Mesendoderm (in vitro differentiated cells): ENCODE measurements at regions not wholly inside any gene's neighbourhood (a gene's known extent, or its start where the extent isn't known, plus 50 kb on each side); places are given as distances from the start of the nearest gene placed in this dataset.
A peak's percentile ranks its signal among the peaks of the same experiment; 100 is the strongest.

Source experiments
- DNase-seq: peaks from one replicate; pipeline ENCODE4 v3.0.0; 2013
- H2AK5ac ChIP-seq: 2 replicates; pipeline ENCODE4 v1.6.1; 2013; ENCODE audit warnings: low read length, inconsistent platforms
- H2BK120ac ChIP-seq: 2 replicates; pipeline ENCODE4 v1.6.1; 2013; ENCODE audit warnings: low read depth, mild to moderate bottlenecking, low read length, moderate library complexity, mixed read lengths
- H2BK15ac ChIP-seq: replicated peaks from 2 replicates; pipeline ENCODE4 v1.6.1; 2013; ENCODE audit warnings: low read depth, mild to moderate bottlenecking, moderate library complexity
- H2BK5ac ChIP-seq: 2 replicates; pipeline ENCODE4 v1.6.1; 2013; ENCODE audit warnings: low read length, inconsistent platforms
- H3K18ac ChIP-seq: 2 replicates; pipeline ENCODE4 v1.6.1; 2013; ENCODE audit warnings: mild to moderate bottlenecking, low read length, mixed read lengths
- H3K23ac ChIP-seq: one replicate; pipeline ENCODE4 v1.6.1; 2013; ENCODE audit warnings: low read length
- H3K27ac ChIP-seq: 2 replicates; pipeline ENCODE4 v1.5.1; 2013; ENCODE audit warnings: low read depth, mild to moderate bottlenecking, inconsistent platforms, low read length, moderate library complexity
- H3K27me3 ChIP-seq: 2 replicates; pipeline ENCODE4 v1.6.1; 2013; ENCODE audit warnings: low read length, control low read depth, mild to moderate bottlenecking, inconsistent platforms; ENCODE audit not compliant: insufficient read depth, poor library complexity
- H3K36me3 ChIP-seq: 2 replicates; pipeline ENCODE4 v1.6.1; 2013; ENCODE audit warnings: low read length, inconsistent platforms; ENCODE audit not compliant: control insufficient read depth, insufficient read depth
- H3K4ac ChIP-seq: one replicate; pipeline ENCODE4 v1.6.1; 2013; ENCODE audit warnings: low read depth, mild to moderate bottlenecking, low read length, moderate library complexity
- H3K4me1 ChIP-seq: 2 replicates; pipeline ENCODE4 v1.6.1; 2013; ENCODE audit warnings: low read depth, low read length, inconsistent platforms; ENCODE audit not compliant: control insufficient read depth
- H3K4me2 ChIP-seq: 2 replicates; pipeline ENCODE4 v1.6.1; 2013; ENCODE audit warnings: low read length
- H3K4me3 ChIP-seq: 2 replicates; pipeline ENCODE4 v1.5.1; 2013; ENCODE audit warnings: mild to moderate bottlenecking, low read length
- H3K56ac ChIP-seq: one replicate; pipeline ENCODE4 v1.6.1; 2013; ENCODE audit warnings: low read length
- H3K79me1 ChIP-seq: 2 replicates; pipeline ENCODE4 v1.6.1; 2013; ENCODE audit warnings: low read length, inconsistent platforms
- H3K79me2 ChIP-seq: 2 replicates; pipeline ENCODE4 v1.6.1; 2013; ENCODE audit warnings: mild to moderate bottlenecking, low read length; ENCODE audit not compliant: control insufficient read depth, insufficient read depth
- H3K9ac ChIP-seq: 2 replicates; pipeline ENCODE4 v1.6.1; 2013; ENCODE audit warnings: low read length, inconsistent platforms
- H4K5ac ChIP-seq: one replicate; pipeline ENCODE4 v1.6.1; 2013; ENCODE audit warnings: low read length
- H4K8ac ChIP-seq: one replicate; pipeline ENCODE4 v1.6.1; 2013; ENCODE audit warnings: low read depth, mild to moderate bottlenecking, control low read depth, low read length, moderate library complexity
- WGBS: extraction: QIAGEN DNeasy Blood & Tissue Kit; methylation state at CpG from one replicate; pipeline ENCODE4 v1.1.7; 2013; ENCODE audit warnings: low lambda C conversion rate, missing lambda C conversion rate; ENCODE audit not compliant: insufficient coverage; ENCODE audit errors: extremely low coverage; 5-methylcytosine and 5-hydroxymethylcytosine counted together

DNA sequence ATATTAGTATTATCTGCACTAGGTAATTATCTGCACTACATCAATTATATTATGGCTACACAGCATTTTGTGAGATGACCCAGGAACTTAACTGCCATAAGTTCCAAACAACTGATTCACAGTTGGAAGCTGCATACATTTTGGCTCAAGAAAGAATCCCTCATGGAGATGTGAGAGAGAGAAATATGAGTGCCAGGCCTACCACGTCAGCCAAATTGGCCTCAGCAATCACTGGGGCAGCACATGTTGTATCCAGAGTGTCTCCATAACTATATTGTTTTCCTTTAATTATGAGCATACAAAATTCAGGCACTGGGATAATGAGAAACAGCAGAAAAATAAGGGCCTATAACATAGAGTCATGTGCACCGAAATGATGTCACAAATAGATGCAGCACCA is 174.2 kb upstream of the DMD start:
- Histone ChIP-seq H3K23ac (no peak overlapping the region), H3K79me1 (no peaks in the 10 kb centered on the region), H3K4me2 (no peak overlapping the region), H2AK5ac (no peak overlapping the region), H2BK120ac (no peak overlapping the region), H3K56ac (no peak overlapping the region), H3K27ac (no peak overlapping the region), H3K4me3 (no peak overlapping the region), H3K18ac (no peak overlapping the region), H3K27me3 (no peaks in the 10 kb centered on the region), H3K4me1 (no peaks in the 10 kb centered on the region), H3K9ac (no peak overlapping the region), H2BK15ac (no peak overlapping the region), H4K8ac (no peak overlapping the region), H3K79me2 (no peaks in the 10 kb centered on the region), H3K36me3 (no peaks in the 10 kb centered on the region), H4K5ac (no peak overlapping the region), H2BK5ac (no peak overlapping the region), H3K4ac (no peak overlapping the region)
- no CpG with 5 or more reads among the region's 2 CpGs for WGBS
- DNase-seq, result no peak

DNA sequence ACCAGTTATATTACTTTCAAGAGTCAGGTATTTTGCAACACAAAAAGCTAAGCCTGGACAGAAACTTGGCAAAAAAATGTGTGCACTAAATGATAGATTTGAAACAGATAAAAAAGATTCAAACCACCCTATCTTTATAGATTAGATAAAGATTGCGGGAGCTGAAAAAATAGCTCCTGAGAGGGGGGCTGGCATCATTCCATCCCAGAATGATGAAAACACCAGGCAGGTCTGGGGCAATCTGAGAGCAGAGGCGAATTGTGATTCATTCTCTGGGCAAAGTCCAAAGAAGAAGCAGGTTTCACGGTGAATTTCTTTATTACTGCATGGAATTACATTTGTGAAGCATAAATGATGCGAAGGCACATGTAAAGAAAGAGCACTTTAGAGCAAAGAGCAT is 168.5 kb upstream of the DMD start:
- Histone ChIP-seq H2BK15ac (no peak overlapping the region), H3K23ac (no peak overlapping the region), H3K79me2 (no peaks in the 10 kb centered on the region), H3K9ac (no peak overlapping the region), H4K5ac (no peak overlapping the region), H2BK5ac (no peak overlapping the region), H3K79me1 (no peaks in the 10 kb centered on the region), H3K4me1 (no peaks in the 10 kb centered on the region), H3K4me3 (no peak overlapping the region), H3K4me2 (no peak overlapping the region), H3K18ac (no peak overlapping the region), H2BK120ac (no peak overlapping the region), H4K8ac (no peak overlapping the region), H3K4ac (no peak overlapping the region), H3K27me3 (no peaks in the 10 kb centered on the region), H2AK5ac (no peak overlapping the region), H3K27ac (no peak overlapping the region), H3K36me3 (no peaks in the 10 kb centered on the region), H3K56ac (no peak overlapping the region)
- DNase-seq, result no peak
- WGBS, result no CpG with 5 or more reads among the region's 4 CpGs

- H3K27me3 ChIP-seq, result no peaks in the 10 kb centered on the region
- no peak overlapping the region for H3K4me2 ChIP-seq
- H3K79me2 ChIP-seq, result no peaks in the 10 kb centered on the region
- no peak overlapping the region for H3K4me3 ChIP-seq
- H3K56ac ChIP-seq, result no peak overlapping the region
- H3K4ac ChIP-seq, result no peak overlapping the region
- no peak overlapping the region for H3K27ac ChIP-seq
- no peak overlapping the region for H4K8ac ChIP-seq
- no peak overlapping the region for H2AK5ac ChIP-seq
- H4K5ac ChIP-seq, result no peak overlapping the region
- H2BK15ac ChIP-seq, result no peak overlapping the region
- no peaks in the 10 kb centered on the region for H3K4me1 ChIP-seq
- H3K23ac ChIP-seq, result no peak overlapping the region
- H3K9ac ChIP-seq, result no peak overlapping the region
- H3K36me3 ChIP-seq, result no peaks in the 10 kb centered on the region
- no peak overlapping the region for H2BK5ac ChIP-seq
- no CpG with 5 or more reads among the region's 3 CpGs for WGBS
- no peaks in the 10 kb centered on the region for H3K79me1 ChIP-seq
- DNase-seq, result no peak
- H2BK120ac ChIP-seq, result no peak overlapping the region
- no peak overlapping the region for H3K18ac ChIP-seq
Observed at GRCh38 chrX:33357606-33358005, 146.3 kb upstream of the DMD start.

DNA sequence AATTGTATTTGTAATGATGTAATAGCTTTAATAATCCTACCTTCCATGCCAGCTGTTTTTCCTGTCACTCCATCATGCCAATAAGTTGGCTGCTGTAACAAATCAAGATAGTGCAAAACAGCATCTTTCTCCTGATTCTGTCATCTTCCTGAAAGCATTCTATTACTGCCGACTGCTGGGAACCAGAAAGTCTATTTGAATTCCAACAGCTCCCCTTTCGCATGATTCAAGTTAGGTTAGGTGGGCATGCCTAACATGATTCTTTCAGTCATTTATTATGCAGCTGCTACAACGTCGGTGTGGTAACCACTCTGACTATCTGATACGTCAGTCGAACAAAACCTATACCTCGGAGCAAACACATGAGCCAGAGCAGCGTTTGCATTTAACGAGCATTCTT is 127.9 kb upstream of the DMD start:
- no peak overlapping the region for H3K56ac ChIP-seq
- H4K5ac ChIP-seq, result no peak overlapping the region
- H3K4me1 ChIP-seq, result no peaks in the 10 kb centered on the region
- H4K8ac ChIP-seq, result no peak overlapping the region
- peak; percentile 3 for DNase-seq
- no peak overlapping the region for H3K4me3 ChIP-seq
- no peaks in the 10 kb centered on the region for H3K36me3 ChIP-seq
- H3K18ac ChIP-seq, result no peak overlapping the region
- no peak overlapping the region for H2BK15ac ChIP-seq
- no peak overlapping the region for H3K9ac ChIP-seq
- H3K27me3 ChIP-seq, result no peaks in the 10 kb centered on the region
- H3K4me2 ChIP-seq, result no peak overlapping the region
- no peak overlapping the region for H2AK5ac ChIP-seq
- no CpG with 5 or more reads among the region's 9 CpGs for WGBS
- no peak overlapping the region for H3K4ac ChIP-seq
- H2BK5ac ChIP-seq, result no peak overlapping the region
- H3K27ac ChIP-seq, result no peak overlapping the region
- no peaks in the 10 kb centered on the region for H3K79me1 ChIP-seq
- H3K79me2 ChIP-seq, result no peaks in the 10 kb centered on the region
- H2BK120ac ChIP-seq, result peak overlapping the region; percentile 28
- H3K23ac ChIP-seq, result no peak overlapping the region

- no peak overlapping the region for H4K8ac ChIP-seq
- H3K4ac ChIP-seq, result no peak overlapping the region
- no peak overlapping the region for H4K5ac ChIP-seq
- no peaks in the 10 kb centered on the region for H3K79me2 ChIP-seq
- no peak overlapping the region for H3K4me3 ChIP-seq
- H3K4me1 ChIP-seq, result no peaks in the 10 kb centered on the region
- no peaks in the 10 kb centered on the region for H3K27me3 ChIP-seq
- no peaks in the 10 kb centered on the region for H3K79me1 ChIP-seq
- no peaks in the 10 kb centered on the region for H3K36me3 ChIP-seq
- H2BK5ac ChIP-seq, result no peak overlapping the region
- no peak overlapping the region for H3K18ac ChIP-seq
- H3K4me2 ChIP-seq, result no peak overlapping the region
- H3K27ac ChIP-seq, result no peak overlapping the region
- no peak overlapping the region for H3K23ac ChIP-seq
- no CpG with 5 or more reads among the region's 6 CpGs for WGBS
- DNase-seq, result peak; percentile 26
- H3K56ac ChIP-seq, result no peak overlapping the region
- no peak overlapping the region for H2BK15ac ChIP-seq
- no peak overlapping the region for H2AK5ac ChIP-seq
- H3K9ac ChIP-seq, result no peak overlapping the region
- no peak overlapping the region for H2BK120ac ChIP-seq
Observed at GRCh38 chrX:33336783-33337182, 125.4 kb upstream of the DMD start.

GRCh38 chrX:33333271-33333670 is 121.9 kb upstream of the DMD start:
- no peak overlapping the region for H2AK5ac ChIP-seq
- no peak overlapping the region for H3K27ac ChIP-seq
- H4K5ac ChIP-seq, result no peak overlapping the region
- WGBS, result no CpG with 5 or more reads among the region's 2 CpGs
- no peaks in the 10 kb centered on the region for H3K36me3 ChIP-seq
- H3K23ac ChIP-seq, result no peak overlapping the region
- H3K18ac ChIP-seq, result no peak overlapping the region
- no peak overlapping the region for H2BK120ac ChIP-seq
- no peak overlapping the region for H3K4me3 ChIP-seq
- no peak overlapping the region for H3K4ac ChIP-seq
- H3K56ac ChIP-seq, result no peak overlapping the region
- H3K27me3 ChIP-seq, result no peaks in the 10 kb centered on the region
- no peak overlapping the region for H2BK15ac ChIP-seq
- no peaks in the 10 kb centered on the region for H3K79me2 ChIP-seq
- no peak overlapping the region for H4K8ac ChIP-seq
- DNase-seq, result peak; percentile 70
- H3K4me2 ChIP-seq, result no peak overlapping the region
- no peaks in the 10 kb centered on the region for H3K79me1 ChIP-seq
- no peak overlapping the region for H2BK5ac ChIP-seq
- no peaks in the 10 kb centered on the region for H3K4me1 ChIP-seq
- no peak overlapping the region for H3K9ac ChIP-seq
